ENCODE measurements at regions not wholly inside any gene's neighbourhood (a gene's known extent, or its start where the extent isn't known, plus 50 kb on each side); places are given as distances from the start of the nearest gene placed in this dataset.

DNA sequence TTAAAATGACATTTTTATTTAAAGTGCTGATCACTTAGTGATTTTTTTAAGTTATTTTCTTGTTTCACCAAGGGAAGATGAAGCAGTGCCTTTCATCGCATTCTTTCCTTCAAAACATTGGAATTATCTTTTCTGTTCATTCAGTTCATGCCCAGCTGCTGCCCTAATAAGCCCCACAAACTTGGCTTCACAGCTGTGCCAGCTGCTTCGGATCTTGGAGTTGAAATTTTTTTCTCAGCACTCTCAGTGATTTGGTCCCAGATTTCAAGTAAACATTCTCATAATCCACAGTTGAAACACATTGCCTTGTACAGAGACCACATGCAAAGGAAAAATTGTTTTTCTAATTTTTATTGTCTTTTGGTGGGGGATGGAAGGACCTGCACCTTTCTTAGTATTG lies 353.3 kb upstream of the LRP1B start:
- H3K4me1 Mint-ChIP-seq, result no peaks in the 10 kb centered on the region
- no peaks in the 10 kb centered on the region for H3K9me3 ChIP-seq
- no peak overlapping the region for H3K27ac Mint-ChIP-seq
- no peaks in the 10 kb centered on the region for H3K4me1 ChIP-seq (ENCODE audit: control insufficient read depth in 1 of 2, extremely low read depth in 1 of 2, insufficient read depth in 2 of 2, low read length in 2 of 2)
- H3K27ac ChIP-seq (ENCODE audit: low read length), result no peak overlapping the region
- H3K27me3 ChIP-seq (replicated peaks in 1 of 2; ENCODE audit: control insufficient read depth in 2 of 2, extremely low read depth in 1 of 2, insufficient read depth in 2 of 2, low read length in 1 of 2), result no peaks in the 10 kb centered on the region
- WGBS (ENCODE audit: insufficient coverage), result 75% methylated on average over 2 of the region's 2 CpGs
- peaks cover 0 to 14% (median 0%) of the 10 kb centered on the region in 3 donors for H3K9me3 Mint-ChIP-seq
- no peaks in the 10 kb centered on the region for H3K27me3 Mint-ChIP-seq
- POLR2A ChIA-PET, result no interaction called here
- H3K36me3 ChIP-seq (ENCODE audit: control insufficient read depth in 2 of 2, extremely low read depth in 1 of 2, insufficient read depth in 1 of 2, low read length in 1 of 2), result no peaks in the 10 kb centered on the region
- DNase-seq (no peak), ATAC-seq (replicated peaks in 1 of 4) (no peak)
- no peak overlapping the region for H3K4me3 ChIP-seq (ENCODE audit: control insufficient read depth in 1 of 2, extremely low read depth in 1 of 2, low read length in 1 of 2)
- H3K36me3 Mint-ChIP-seq, result no peaks in the 10 kb centered on the region
- CTCF ChIA-PET, result no interaction called here
- H3K4me3 Mint-ChIP-seq, result no peak overlapping the region

DNA sequence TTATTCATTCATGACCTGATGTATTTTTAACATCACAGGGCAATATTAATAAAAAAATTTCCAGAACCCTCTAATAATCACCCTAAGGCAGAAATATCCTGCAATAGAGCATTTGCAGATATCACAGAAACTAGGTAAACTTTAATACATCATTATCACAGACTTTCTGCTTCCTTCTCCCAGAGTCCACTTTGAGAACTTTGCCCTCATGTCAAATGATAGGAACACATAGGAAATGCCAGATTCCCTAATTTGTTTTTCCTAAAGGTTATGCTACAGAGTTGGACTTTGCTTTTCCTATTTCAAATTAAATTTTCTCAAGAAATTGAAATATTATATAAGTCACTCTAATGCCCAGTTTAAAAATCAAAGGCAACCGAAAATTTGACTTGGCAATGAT lies 352.8 kb upstream of the LRP1B start:
- no peak for ATAC-seq (replicated peaks in 1 of 4)
- Mint-ChIP-seq H3K36me3 (no peaks in the 10 kb centered on the region), H3K27me3 (no peaks in the 10 kb centered on the region), H3K9me3 (peaks cover 0 to 14% (median 0%) of the 10 kb centered on the region in 3 donors), H3K4me1 (no peaks in the 10 kb centered on the region), H3K27ac (no peak overlapping the region), H3K4me3 (no peak overlapping the region)
- no peaks in the 10 kb centered on the region for H3K27me3 ChIP-seq (replicated peaks in 1 of 2; ENCODE audit: control insufficient read depth in 2 of 2, extremely low read depth in 1 of 2, insufficient read depth in 2 of 2, low read length in 1 of 2)
- DNase-seq, result no peak
- ChIA-PET CTCF (no interaction called here), POLR2A (no interaction called here)
- H3K9me3 ChIP-seq, result no peaks in the 10 kb centered on the region
- H3K4me3 ChIP-seq (ENCODE audit: control insufficient read depth in 1 of 2, extremely low read depth in 1 of 2, low read length in 1 of 2), result no peak overlapping the region
- no peaks in the 10 kb centered on the region for H3K4me1 ChIP-seq (ENCODE audit: control insufficient read depth in 1 of 2, extremely low read depth in 1 of 2, insufficient read depth in 2 of 2, low read length in 2 of 2)
- H3K27ac ChIP-seq (ENCODE audit: low read length), result no peak overlapping the region
- H3K36me3 ChIP-seq (ENCODE audit: control insufficient read depth in 2 of 2, extremely low read depth in 1 of 2, insufficient read depth in 1 of 2, low read length in 1 of 2), result no peaks in the 10 kb centered on the region
- no CpG with 5 or more reads among the region's 1 CpG for WGBS (ENCODE audit: insufficient coverage)

DNA sequence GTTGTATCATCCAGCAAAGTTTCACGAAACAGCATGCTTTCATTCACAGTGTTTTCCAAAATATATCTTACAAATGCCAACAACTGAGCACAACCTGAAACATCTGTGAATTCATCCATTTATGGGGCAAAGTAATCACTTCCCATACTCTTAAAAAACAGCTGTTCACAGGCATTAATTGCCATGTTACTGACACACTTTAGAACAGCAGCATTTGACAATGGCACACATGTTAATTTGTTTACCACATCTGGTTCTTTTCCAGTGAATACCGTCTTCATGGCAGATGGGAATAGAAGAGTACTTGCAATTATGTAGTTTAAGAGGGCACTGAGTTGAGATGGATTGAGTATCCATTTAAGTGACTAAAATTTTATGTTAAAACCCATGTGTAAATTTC lies 347.4 kb upstream of the LRP1B start:
- ATAC-seq (replicated peaks in 1 of 4), result no peak
- H3K27ac ChIP-seq (ENCODE audit: low read length), result no peak overlapping the region
- no peaks in the 10 kb centered on the region for H3K9me3 ChIP-seq
- H3K4me3 ChIP-seq (ENCODE audit: control insufficient read depth in 1 of 2, extremely low read depth in 1 of 2, low read length in 1 of 2), result no peak overlapping the region
- POLR2A ChIA-PET, result no interaction called here
- H3K4me1 ChIP-seq (ENCODE audit: control insufficient read depth in 1 of 2, extremely low read depth in 1 of 2, insufficient read depth in 2 of 2, low read length in 2 of 2), result no peaks in the 10 kb centered on the region
- CTCF ChIA-PET, result no interaction called here
- no peaks in the 10 kb centered on the region for H3K27me3 ChIP-seq (replicated peaks in 1 of 2; ENCODE audit: control insufficient read depth in 2 of 2, extremely low read depth in 1 of 2, insufficient read depth in 2 of 2, low read length in 1 of 2)
- 40% methylated on average over 1 of the region's 2 CpGs for WGBS (ENCODE audit: insufficient coverage)
- H3K4me1 Mint-ChIP-seq, result no peaks in the 10 kb centered on the region
- DNase-seq, result no peak
- H3K9me3 Mint-ChIP-seq, result peaks cover 5 to 14% (median 8%) of the 10 kb centered on the region in 3 donors
- H3K27ac Mint-ChIP-seq, result no peak overlapping the region
- H3K36me3 Mint-ChIP-seq, result no peaks in the 10 kb centered on the region
- H3K36me3 ChIP-seq (ENCODE audit: control insufficient read depth in 2 of 2, extremely low read depth in 1 of 2, insufficient read depth in 1 of 2, low read length in 1 of 2), result no peaks in the 10 kb centered on the region
- H3K4me3 Mint-ChIP-seq, result no peak overlapping the region
- H3K27me3 Mint-ChIP-seq, result no peaks in the 10 kb centered on the region

DNA sequence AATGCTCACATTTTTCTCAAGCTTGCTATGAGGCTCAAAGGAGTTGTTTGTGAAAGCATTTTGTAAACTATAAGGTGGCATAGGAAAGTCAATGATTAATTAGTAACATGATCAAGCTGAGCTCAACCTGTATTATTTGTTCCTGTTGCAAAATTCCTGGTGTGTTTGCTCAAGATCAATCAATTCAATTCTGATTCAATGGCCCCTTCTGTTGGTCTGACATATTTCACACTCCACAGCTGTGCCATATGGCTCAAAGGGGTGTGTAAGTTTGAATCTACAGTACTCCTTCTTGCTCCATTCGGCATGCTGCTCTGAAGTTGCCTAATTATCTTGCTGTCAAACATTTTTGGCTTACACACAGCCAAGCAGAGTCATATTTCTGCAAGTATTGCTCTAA lies 341.6 kb upstream of the LRP1B start:
- no peak overlapping the region for H3K4me3 ChIP-seq (ENCODE audit: control insufficient read depth in 1 of 2, extremely low read depth in 1 of 2, low read length in 1 of 2)
- WGBS (ENCODE audit: insufficient coverage), result 14% methylated on average over 1 of the region's 1 CpG
- H3K27me3 ChIP-seq (replicated peaks in 1 of 2; ENCODE audit: control insufficient read depth in 2 of 2, extremely low read depth in 1 of 2, insufficient read depth in 2 of 2, low read length in 1 of 2), result no peaks in the 10 kb centered on the region
- ChIA-PET CTCF (no interaction called here), POLR2A (no interaction called here)
- Mint-ChIP-seq H3K4me1 (no peaks in the 10 kb centered on the region), H3K27ac (no peak overlapping the region), H3K27me3 (no peaks in the 10 kb centered on the region), H3K9me3 (peaks cover 9 to 17% (median 10%) of the 10 kb centered on the region in 3 donors), H3K36me3 (no peaks in the 10 kb centered on the region), H3K4me3 (no peak overlapping the region)
- DNase-seq, result no peak
- no peaks in the 10 kb centered on the region for H3K36me3 ChIP-seq (ENCODE audit: control insufficient read depth in 2 of 2, extremely low read depth in 1 of 2, insufficient read depth in 1 of 2, low read length in 1 of 2)
- no peaks in the 10 kb centered on the region for H3K9me3 ChIP-seq
- H3K4me1 ChIP-seq (ENCODE audit: control insufficient read depth in 1 of 2, extremely low read depth in 1 of 2, insufficient read depth in 2 of 2, low read length in 2 of 2), result no peaks in the 10 kb centered on the region
- ATAC-seq (replicated peaks in 1 of 4), result no peak
- no peak overlapping the region for H3K27ac ChIP-seq (ENCODE audit: low read length)

DNA sequence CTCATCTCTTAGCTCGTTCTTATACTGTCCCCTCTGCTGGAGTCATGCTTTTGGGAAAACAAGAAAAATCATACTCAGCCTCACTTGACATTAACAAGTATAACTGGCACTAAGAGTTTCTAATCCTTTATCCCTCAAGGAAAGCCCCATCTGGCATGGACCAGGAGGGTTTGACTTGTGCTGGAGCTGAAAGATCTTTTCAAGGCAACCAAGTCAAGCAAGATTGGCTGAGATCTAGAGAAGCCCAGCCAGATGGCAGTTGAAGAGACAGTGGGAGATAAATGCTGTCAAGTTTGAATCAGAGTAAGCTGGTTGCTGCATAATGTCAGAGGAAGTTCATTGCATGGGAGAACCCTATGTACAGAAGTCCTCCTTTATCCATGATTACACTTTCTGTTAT lies 336.5 kb upstream of the LRP1B start:
- Histone ChIP-seq H3K9me3 (no peaks in the 10 kb centered on the region), H3K36me3 (ENCODE audit: control insufficient read depth in 2 of 2, extremely low read depth in 1 of 2, insufficient read depth in 1 of 2, low read length in 1 of 2) (no peaks in the 10 kb centered on the region), H3K27ac (ENCODE audit: low read length) (no peak overlapping the region), H3K27me3 (replicated peaks in 1 of 2; ENCODE audit: control insufficient read depth in 2 of 2, extremely low read depth in 1 of 2, insufficient read depth in 2 of 2, low read length in 1 of 2) (no peaks in the 10 kb centered on the region), H3K4me3 (ENCODE audit: control insufficient read depth in 1 of 2, extremely low read depth in 1 of 2, low read length in 1 of 2) (no peak overlapping the region), H3K4me1 (ENCODE audit: control insufficient read depth in 1 of 2, extremely low read depth in 1 of 2, insufficient read depth in 2 of 2, low read length in 2 of 2) (no peaks in the 10 kb centered on the region)
- no CpG with 5 or more reads among the region's 1 CpG for WGBS (ENCODE audit: insufficient coverage)
- peaks cover 5 to 17% (median 9%) of the 10 kb centered on the region in 3 donors for H3K9me3 Mint-ChIP-seq
- DNase-seq, result no peak
- H3K4me3 Mint-ChIP-seq, result no peak overlapping the region
- H3K27ac Mint-ChIP-seq, result no peak overlapping the region
- ChIA-PET CTCF (no interaction called here), POLR2A (no interaction called here)
- ATAC-seq (replicated peaks in 1 of 4), result no peak
- H3K36me3 Mint-ChIP-seq, result no peaks in the 10 kb centered on the region
- no peaks in the 10 kb centered on the region for H3K4me1 Mint-ChIP-seq
- no peaks in the 10 kb centered on the region for H3K27me3 Mint-ChIP-seq

DNA sequence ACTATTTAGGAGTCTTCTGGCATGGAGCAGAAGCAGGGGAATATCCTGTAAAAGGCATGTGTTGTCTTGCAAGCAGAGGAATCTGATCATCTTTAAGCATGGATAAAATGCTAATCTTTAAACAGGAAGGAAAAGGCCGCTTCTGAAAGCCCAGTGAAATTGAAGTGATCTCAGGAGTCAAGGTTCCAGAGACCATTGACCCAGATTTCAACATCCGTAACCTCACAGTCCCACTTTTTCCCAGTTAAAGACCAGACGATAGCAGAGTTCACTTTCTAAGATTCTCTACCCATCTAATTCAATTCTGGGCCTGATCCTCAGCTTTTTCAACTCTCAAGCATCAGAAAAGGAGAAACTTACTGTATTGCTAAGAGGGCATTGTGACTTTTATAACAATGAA lies 332.2 kb upstream of the LRP1B start:
- POLR2A ChIA-PET, result no interaction called here
- H3K27ac ChIP-seq (ENCODE audit: low read length), result no peak overlapping the region
- ATAC-seq (replicated peaks in 1 of 4) (no peak), DNase-seq (no peak)
- no peaks in the 10 kb centered on the region for H3K36me3 ChIP-seq (ENCODE audit: control insufficient read depth in 2 of 2, extremely low read depth in 1 of 2, insufficient read depth in 1 of 2, low read length in 1 of 2)
- H3K9me3 ChIP-seq, result no peaks in the 10 kb centered on the region
- H3K4me3 ChIP-seq (ENCODE audit: control insufficient read depth in 1 of 2, extremely low read depth in 1 of 2, low read length in 1 of 2), result no peak overlapping the region
- peaks cover 0 to 9% (median 3%) of the 10 kb centered on the region in 3 donors for H3K9me3 Mint-ChIP-seq
- no peaks in the 10 kb centered on the region for H3K4me1 Mint-ChIP-seq
- WGBS (ENCODE audit: insufficient coverage), result 20% methylated on average over 1 of the region's 3 CpGs
- H3K4me3 Mint-ChIP-seq, result no peak overlapping the region
- no peak overlapping the region for H3K27ac Mint-ChIP-seq
- no peaks in the 10 kb centered on the region for H3K27me3 ChIP-seq (replicated peaks in 1 of 2; ENCODE audit: control insufficient read depth in 2 of 2, extremely low read depth in 1 of 2, insufficient read depth in 2 of 2, low read length in 1 of 2)
- H3K27me3 Mint-ChIP-seq, result no peaks in the 10 kb centered on the region
- no peaks in the 10 kb centered on the region for H3K4me1 ChIP-seq (ENCODE audit: control insufficient read depth in 1 of 2, extremely low read depth in 1 of 2, insufficient read depth in 2 of 2, low read length in 2 of 2)
- H3K36me3 Mint-ChIP-seq, result no peaks in the 10 kb centered on the region
- CTCF ChIA-PET, result no interaction called here

DNA sequence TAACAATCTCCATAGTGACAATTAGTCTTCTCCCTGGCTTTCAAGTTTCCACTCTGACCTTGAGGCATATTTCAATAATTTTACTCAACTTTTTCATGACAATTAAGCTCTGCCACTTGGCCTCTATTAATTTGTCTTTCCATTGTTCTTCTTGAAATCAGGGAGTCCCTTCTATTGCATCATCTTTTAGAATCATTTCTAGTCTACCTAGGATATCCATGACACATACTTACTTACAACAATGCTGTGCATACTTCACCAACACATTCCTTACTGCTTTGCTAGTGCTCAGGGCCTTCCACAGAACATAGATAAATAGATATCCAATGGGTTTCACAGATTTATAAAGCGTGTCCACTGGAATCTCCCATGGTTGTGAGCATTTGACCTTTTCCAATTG lies 331.5 kb upstream of the LRP1B start:
- WGBS (ENCODE audit: insufficient coverage), result no CpG with 5 or more reads among the region's 1 CpG
- no peaks in the 10 kb centered on the region for H3K4me1 ChIP-seq (ENCODE audit: control insufficient read depth in 1 of 2, extremely low read depth in 1 of 2, insufficient read depth in 2 of 2, low read length in 2 of 2)
- H3K9me3 Mint-ChIP-seq, result peaks cover 3 to 16% (median 3%) of the 10 kb centered on the region in 3 donors

More for the DNA sequence above, 331.5 kb upstream of the LRP1B start:
- H3K36me3 ChIP-seq (ENCODE audit: control insufficient read depth in 2 of 2, extremely low read depth in 1 of 2, insufficient read depth in 1 of 2, low read length in 1 of 2), result no peaks in the 10 kb centered on the region
- CTCF ChIA-PET, result interaction anchor here in 1 of 2 donors (0.6 kb wide), 1 partner anchor 54 kb away, joined by 4 read pairs; no protein-coding TSS in a partner anchor
- no peak overlapping the region for H3K27ac ChIP-seq (ENCODE audit: low read length)
- DNase-seq (no peak), ATAC-seq (replicated peaks in 1 of 4) (no peak)
- H3K27ac Mint-ChIP-seq, result no peak overlapping the region
- H3K9me3 ChIP-seq, result no peaks in the 10 kb centered on the region
- no peaks in the 10 kb centered on the region for H3K27me3 Mint-ChIP-seq
- H3K36me3 Mint-ChIP-seq, result no peaks in the 10 kb centered on the region
- H3K27me3 ChIP-seq (replicated peaks in 1 of 2; ENCODE audit: control insufficient read depth in 2 of 2, extremely low read depth in 1 of 2, insufficient read depth in 2 of 2, low read length in 1 of 2), result no peaks in the 10 kb centered on the region
- H3K4me3 ChIP-seq (ENCODE audit: control insufficient read depth in 1 of 2, extremely low read depth in 1 of 2, low read length in 1 of 2), result no peak overlapping the region
- POLR2A ChIA-PET, result no interaction called here
- no peak overlapping the region for H3K4me3 Mint-ChIP-seq
- no peaks in the 10 kb centered on the region for H3K4me1 Mint-ChIP-seq

Measured in T-cell (primary cell).